ENCODE measurements at regions not wholly inside any gene's neighbourhood (a gene's known extent, or its start where the extent isn't known, plus 50 kb on each side); places are given as distances from the start of the nearest gene placed in this dataset.

DNA sequence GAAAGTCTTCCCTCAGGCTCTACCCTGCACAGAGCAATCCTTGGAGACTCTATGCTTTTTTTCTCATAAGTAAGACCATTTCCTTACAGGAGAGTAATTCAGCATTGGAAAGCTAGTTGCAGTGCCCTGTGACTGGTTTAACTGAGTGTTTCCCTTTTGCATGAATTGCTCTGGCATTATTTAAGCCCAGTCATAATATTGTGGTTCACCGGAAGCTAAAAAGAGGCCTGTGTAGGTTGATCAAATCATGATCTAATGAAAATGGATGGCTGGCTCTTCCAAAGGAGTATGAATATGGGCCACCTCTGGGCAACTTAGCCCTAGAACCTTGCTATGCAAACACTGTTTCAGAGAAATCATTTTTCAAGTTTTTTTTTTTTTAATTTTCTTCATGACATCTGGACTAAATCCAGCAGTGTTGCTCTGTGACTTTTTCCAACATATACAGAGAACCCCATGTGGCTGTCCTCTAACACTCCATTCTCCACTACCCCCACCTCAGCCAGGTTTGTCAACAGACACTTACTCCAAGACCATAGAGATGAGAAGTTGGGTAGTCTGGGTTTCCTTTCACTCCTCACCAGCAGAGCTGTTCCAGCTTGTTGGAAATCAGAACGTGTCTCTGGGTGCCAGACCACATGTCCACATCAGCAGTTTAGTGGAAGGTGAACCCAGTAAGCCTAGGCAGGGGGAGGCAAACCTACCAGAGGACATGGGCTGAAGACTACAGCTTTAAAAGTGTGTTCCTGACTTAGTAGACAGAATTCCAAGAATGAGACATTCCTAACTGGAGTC, 175.2 kb upstream of the SLC14A2 start:
- no peak for TF ChIP-seq POLR2AphosphoS5 (IDR thresholded peaks at IDR 0.05; ENCODE audit: low read depth, low read length)
- TF ChIP-seq PAX5 (IDR thresholded peaks at IDR 0.05; ENCODE audit: insufficient read depth, low read length, severe bottlenecking) = no peak
- no peak for TF ChIP-seq POLR2A (IDR thresholded peaks at IDR 0.05; ENCODE audit: low read depth, low read length)
- TF ChIP-seq SPI1 (IDR thresholded peaks at IDR 0.05; ENCODE audit: low read depth, low read length) = no peak
- TF ChIP-seq TAF1 (IDR thresholded peaks at IDR 0.05; ENCODE audit: low read depth, low read length) = no peak
- no peak for TF ChIP-seq POU2F2 (IDR thresholded peaks at IDR 0.05; ENCODE audit: low read depth, low read length)
